Spleen (tissue), 11 donors: ENCODE measurements at regions not wholly inside any gene's neighbourhood (a gene's known extent, or its start where the extent isn't known, plus 50 kb on each side); places are given as distances from the start of the nearest gene placed in this dataset.

ENCODE experiments used
- DNase-seq: peaks from one replicate; pipeline ENCODE4 v3.0.0-alpha.2; 2020
- H3K27ac ChIP-seq, 8 donors: fragments of 200-600 bp; sonication (generic) in 7 of 8; 1 replicate in 4 of 8; 2 replicates in 4 of 8; pipeline versions ENCODE4 v1.5.0 to v1.8.0; 2016 to 2021; ENCODE audit warnings: inconsistent platforms in 4 of 8, mild to moderate bottlenecking in 4 of 8, moderate library complexity in 1 of 8
- H3K27me3 ChIP-seq, 7 donors: fragments of 200-600 bp; sonication (generic) in 6 of 7; replicated peaks in 1 of 7; 1 replicate in 4 of 7; 2 replicates in 3 of 7; pipeline versions ENCODE4 v1.5.0 to v1.8.0; 2016 to 2021; ENCODE audit warnings: inconsistent platforms in 3 of 7, mild to moderate bottlenecking in 1 of 7
- H3K36me3 ChIP-seq, 6 donors: fragments of 200-600 bp; sonication (generic) in 5 of 6; 1 replicate in 4 of 6; 2 replicates in 2 of 6; pipeline versions ENCODE4 v1.5.0 to v1.8.0; 2016 to 2021; ENCODE audit warnings: inconsistent platforms in 2 of 6
- H3K4me1 ChIP-seq, 6 donors: fragments of 200-600 bp; sonication (generic) in 5 of 6; 1 replicate in 3 of 6; 2 replicates in 3 of 6; pipeline versions ENCODE4 v1.5.0 to v1.8.0; 2016 to 2021; ENCODE audit warnings: inconsistent platforms in 3 of 6
- H3K4me3 ChIP-seq, 8 donors: fragments of 200-600 bp; sonication (generic) in 7 of 8; 1 replicate in 4 of 8; 2 replicates in 4 of 8; pipeline versions ENCODE4 v1.5.0 to v1.8.0; 2016 to 2021; ENCODE audit warnings: inconsistent platforms in 4 of 8, mild to moderate bottlenecking in 4 of 8, moderate library complexity in 2 of 8
- H3K9me3 ChIP-seq, 8 donors: fragments of 200-600 bp; sonication (generic) in 7 of 8; 1 replicate in 4 of 8; 2 replicates in 4 of 8; pipeline versions ENCODE4 v1.5.0 to v1.8.0; 2016 to 2021; ENCODE audit warnings: inconsistent platforms in 4 of 8
- CTCF ChIP-seq, 11 experiments: fragments of 200-600 bp in 7 of 11; fragments of 450-650 bp in 4 of 11; sonication (generic) in 4 of 11; IDR thresholded peaks in 8 of 11; conservative IDR thresholded peaks in 3 of 11; 1 replicate in 7 of 11; 2 replicates in 4 of 11; pipeline versions ENCODE4 v1.4.0 to v1.8.0; 2016 to 2021; ENCODE audit warnings: antibody characterized with exemption in 11 of 11, inconsistent platforms in 4 of 11, mild to moderate bottlenecking in 1 of 11
- POLR2A ChIP-seq, 3 donors: fragments of 450-650 bp; IDR thresholded peaks; one replicate each; pipeline ENCODE4 v1.5.1; 2017; ENCODE audit warnings: antibody characterized with exemption in 3 of 3, mild to moderate bottlenecking in 1 of 3
- POLR2AphosphoS5 ChIP-seq, 3 donors: sonication (generic); formaldehyde crosslinking; IDR thresholded peaks; one replicate each; pipeline ENCODE4 v1.5.1; 2017; ENCODE audit warnings: antibody characterized with exemption in 3 of 3
- WGBS, 5 donors: extraction: QIAGEN DNeasy Blood & Tissue Kit in 3 of 5; methylation state at CpG; one replicate each; pipeline versions ENCODE4 v1.1.5 to v1.1.7; 2013 to 2018; 5-methylcytosine and 5-hydroxymethylcytosine counted together
- intact Hi-C: fragments of 100-400 bp; cut with DNase I; formaldehyde crosslinking; loops from one replicate; pipeline ENCODE4 v1.15.0; 2023; ENCODE audit warnings: low total_unique reads
- donor health status: healthy with polysubstance abuse.
- donor health status: DM: no; HTN: no; CAD: no; lungs with moderate emphysema.
- donor health status: DM: no; HTN: no; CAD: no.
- donor health status: Bipolar disorder and iron deficiency.
- donor health status: healthy.
- donor health status: DM: no; HTN: no; CAD: no.
- donor health status: DM: yes; HTN: yes; CAD: no.

DNA sequence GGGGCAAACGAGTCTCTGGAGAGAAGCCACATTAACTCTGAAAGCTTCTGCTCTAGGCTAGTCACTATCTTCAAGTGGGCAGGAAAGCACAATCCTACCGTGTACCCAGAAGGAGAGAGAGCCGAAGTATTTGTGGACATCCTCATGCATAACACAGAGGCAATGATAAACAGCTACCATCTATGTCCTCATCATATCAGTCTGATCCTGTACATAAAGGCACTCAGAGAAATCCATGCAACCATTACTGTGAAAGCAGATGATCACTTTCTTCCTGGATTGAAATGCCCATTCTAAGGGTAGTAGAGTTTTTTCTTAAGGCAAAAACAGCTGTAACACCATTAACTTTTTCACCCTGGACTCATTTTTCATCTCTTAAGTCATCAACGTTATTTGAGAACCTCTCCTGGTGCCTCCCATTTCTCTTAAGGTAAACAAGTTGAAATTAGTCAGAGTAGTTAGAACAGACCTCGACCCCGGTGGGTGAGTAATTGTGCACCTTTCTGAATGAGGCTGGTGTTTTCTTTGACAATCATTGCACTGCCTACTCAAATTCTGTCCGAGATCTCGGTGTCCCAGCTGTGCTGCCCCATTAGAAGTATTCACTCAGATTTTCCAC, 327.4 kb downstream of the SHQ1 start:
- no peaks in the 10 kb centered on the region for H3K36me3 ChIP-seq
- H3K27ac ChIP-seq, result no peak overlapping the region
- intact Hi-C loops, result no loop called here
- H3K27me3 ChIP-seq, result no peaks in the 10 kb centered on the region
- 71 to 79% (median 77%) methylated on average over 8 of the region's 8 CpGs for WGBS, 5 donors
- TF ChIP-seq POLR2AphosphoS5 (IDR thresholded peaks at IDR 0.05), result no peak
- no peak for TF ChIP-seq POLR2A (IDR thresholded peaks at IDR 0.05)
- no peak for TF ChIP-seq CTCF (IDR thresholded peaks at IDR 0.05 in 8 of 11, conservative IDR thresholded peaks at IDR 0.05 in 3 of 11)
- no peak for DNase-seq
- peaks cover 3 to 34% (median 25%) of the 10 kb centered on the region in 6 donors for H3K4me1 ChIP-seq
- H3K9me3 ChIP-seq, result no peaks in the 10 kb centered on the region
- no peak overlapping the region for H3K4me3 ChIP-seq

- intact Hi-C loops, result no loop called here
- H3K4me1 ChIP-seq, result peaks cover 3 to 34% (median 25%) of the 10 kb centered on the region in 6 donors
Measured at GRCh38 chr3:72519946-72520604, 328.2 kb downstream of the SHQ1 start.

GRCh38 chr3:72517921-72518424, 330.3 kb downstream of the SHQ1 start:
- DNase-seq, result no peak
- Histone ChIP-seq H3K27me3 (no peaks in the 10 kb centered on the region), H3K36me3 (no peaks in the 10 kb centered on the region), H3K27ac (no peak overlapping the region), H3K9me3 (no peaks in the 10 kb centered on the region), H3K4me1 (peaks cover 0 to 21% (median 14%) of the 10 kb centered on the region in 6 donors), H3K4me3 (no peak overlapping the region)
- intact Hi-C loops, result no loop called here
- 85 to 97% (median 96%) methylated on average over 4 of the region's 4 CpGs for WGBS, 5 donors
- TF ChIP-seq CTCF (IDR thresholded peaks at IDR 0.05 in 8 of 11, conservative IDR thresholded peaks at IDR 0.05 in 3 of 11), result no peak
- no peak for TF ChIP-seq POLR2AphosphoS5 (IDR thresholded peaks at IDR 0.05)
- TF ChIP-seq POLR2A (IDR thresholded peaks at IDR 0.05), result no peak

More at GRCh38 chr3:72519946-72520604, 328.2 kb downstream of the SHQ1 start:
- no peaks in the 10 kb centered on the region for H3K9me3 ChIP-seq
- no peak overlapping the region for H3K4me3 ChIP-seq
- no peak for DNase-seq
- no peaks in the 10 kb centered on the region for H3K36me3 ChIP-seq
- 67 to 82% (median 77%) methylated on average over 4 of the region's 4 CpGs for WGBS, 5 donors
- TF ChIP-seq POLR2A (IDR thresholded peaks at IDR 0.05) (no peak), CTCF (IDR thresholded peaks at IDR 0.05 in 8 of 11, conservative IDR thresholded peaks at IDR 0.05 in 3 of 11) (no peak), POLR2AphosphoS5 (IDR thresholded peaks at IDR 0.05) (no peak)
- no peaks in the 10 kb centered on the region for H3K27me3 ChIP-seq
- H3K27ac ChIP-seq, result peak overlapping the region in 1 of 8 donors; percentile 4

GRCh38 chr3:72517336-72517735, 330.9 kb downstream of the SHQ1 start:
- no peak for DNase-seq
- no peak overlapping the region for H3K27ac ChIP-seq
- intact Hi-C loops, result no loop called here
- WGBS, 5 donors, result 91 to 95% (median 94%) methylated on average over 5 of the region's 5 CpGs
- no peak for TF ChIP-seq CTCF (IDR thresholded peaks at IDR 0.05 in 8 of 11, conservative IDR thresholded peaks at IDR 0.05 in 3 of 11)
- TF ChIP-seq POLR2AphosphoS5 (IDR thresholded peaks at IDR 0.05), result no peak
- H3K36me3 ChIP-seq, result no peaks in the 10 kb centered on the region
- no peaks in the 10 kb centered on the region for H3K9me3 ChIP-seq
- H3K4me1 ChIP-seq, result peaks cover 0 to 15% (median 7%) of the 10 kb centered on the region in 6 donors
- H3K27me3 ChIP-seq, result no peaks in the 10 kb centered on the region
- H3K4me3 ChIP-seq, result no peak overlapping the region
